Breast epithelium (tissue), 3 donors: ENCODE measurements at regions not wholly inside any gene's neighbourhood (a gene's known extent, or its start where the extent isn't known, plus 50 kb on each side); places are given as distances from the start of the nearest gene placed in this dataset.

Experiments used
- POLR2A ChIP-seq: fragments of 450-650 bp; IDR thresholded peaks from one replicate; pipeline ENCODE4 v1.6.1; 2016; ENCODE audit warnings: antibody characterized with exemption, mild to moderate bottlenecking, moderate library complexity
- POLR2AphosphoS5 ChIP-seq, 3 donors: sonication (generic); formaldehyde crosslinking; IDR thresholded peaks; one replicate each; pipeline ENCODE4 v1.6.1; 2017; ENCODE audit warnings: antibody characterized with exemption in 3 of 3
- TF ChIP-seq, protein P1 (sequence below), 3 donors: fragments of 450-650 bp; IDR thresholded peaks; one replicate each; pipeline ENCODE4 v1.5.1; 2016 to 2017; ENCODE audit warnings: antibody characterized with exemption in 3 of 3, mild to moderate bottlenecking in 3 of 3, moderate library complexity in 3 of 3

- TF ChIP-seq POLR2A, result no peak
- TF ChIP-seq POLR2AphosphoS5 (IDR thresholded peaks at IDR 0.05), result no peak
- TF ChIP-seq, protein P1, sequence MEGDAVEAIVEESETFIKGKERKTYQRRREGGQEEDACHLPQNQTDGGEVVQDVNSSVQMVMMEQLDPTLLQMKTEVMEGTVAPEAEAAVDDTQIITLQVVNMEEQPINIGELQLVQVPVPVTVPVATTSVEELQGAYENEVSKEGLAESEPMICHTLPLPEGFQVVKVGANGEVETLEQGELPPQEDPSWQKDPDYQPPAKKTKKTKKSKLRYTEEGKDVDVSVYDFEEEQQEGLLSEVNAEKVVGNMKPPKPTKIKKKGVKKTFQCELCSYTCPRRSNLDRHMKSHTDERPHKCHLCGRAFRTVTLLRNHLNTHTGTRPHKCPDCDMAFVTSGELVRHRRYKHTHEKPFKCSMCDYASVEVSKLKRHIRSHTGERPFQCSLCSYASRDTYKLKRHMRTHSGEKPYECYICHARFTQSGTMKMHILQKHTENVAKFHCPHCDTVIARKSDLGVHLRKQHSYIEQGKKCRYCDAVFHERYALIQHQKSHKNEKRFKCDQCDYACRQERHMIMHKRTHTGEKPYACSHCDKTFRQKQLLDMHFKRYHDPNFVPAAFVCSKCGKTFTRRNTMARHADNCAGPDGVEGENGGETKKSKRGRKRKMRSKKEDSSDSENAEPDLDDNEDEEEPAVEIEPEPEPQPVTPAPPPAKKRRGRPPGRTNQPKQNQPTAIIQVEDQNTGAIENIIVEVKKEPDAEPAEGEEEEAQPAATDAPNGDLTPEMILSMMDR (IDR thresholded peaks at IDR 0.05), result no peak
Measured at GRCh38 chr15:39458131-39458530, 122.7 kb upstream of the THBS1 start.
